ENCODE measurements at regions not wholly inside any gene's neighbourhood (a gene's known extent, or its start where the extent isn't known, plus 50 kb on each side); places are given as distances from the start of the nearest gene placed in this dataset.
"Not testable (repeated sequence)": the region's sequence is repeated elsewhere in the genome, so short reads cannot be mapped to it uniquely, and the experiment has no call there.

DNA sequence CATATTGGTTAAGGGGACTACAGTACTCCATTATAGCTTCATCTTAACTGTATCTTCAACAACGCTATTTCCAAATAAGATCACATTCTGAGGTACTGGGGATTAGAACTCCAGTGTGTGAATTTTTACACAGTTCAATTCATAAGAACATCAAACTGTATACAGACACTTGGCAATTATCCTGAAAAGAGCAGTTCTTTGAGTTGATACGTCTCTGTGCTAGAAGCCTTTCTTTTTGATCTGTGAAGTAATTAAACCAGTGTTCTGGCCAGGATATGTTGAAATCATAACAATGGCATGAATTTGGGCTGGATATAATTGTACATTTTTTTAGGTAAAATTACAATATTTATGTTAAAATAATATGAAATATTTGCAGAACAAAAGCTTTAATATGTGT, 93.5 kb upstream of the ITPRID2 start:
- Histone ChIP-seq H3K4me1 (ENCODE audit: insufficient read depth, low read length) (no peaks in the 10 kb centered on the region), H3K27me3 (ENCODE audit: control insufficient read depth in 1 of 2, insufficient read depth in 2 of 2, low read length in 2 of 2) (no peaks in the 10 kb centered on the region), H3K27ac (ENCODE audit: low read depth in 1 of 2, low read length in 2 of 2) (no peak overlapping the region), H3K9me3 (ENCODE audit: control insufficient read depth in 1 of 2, insufficient read depth in 1 of 2, low read length in 2 of 2) (no peaks in the 10 kb centered on the region), H3K36me3 (ENCODE audit: insufficient read depth, low read length) (no peaks in the 10 kb centered on the region), H3K4me3 (ENCODE audit: low read length) (no peak overlapping the region)
- H3K36me3 Mint-ChIP-seq (ENCODE audit: low read depth), result no peaks in the 10 kb centered on the region
- no peak for ATAC-seq (ENCODE audit: poor library complexity)
- no peak overlapping the region for H3K4me3 Mint-ChIP-seq
- ChIA-PET POLR2A (no interaction called here), CTCF (no interaction called here)
- H3K27me3 Mint-ChIP-seq, result no peaks in the 10 kb centered on the region
- intact Hi-C loops (cut with DNase I, micrococcal nuclease), result no loop called here
- no peak overlapping the region for H3K27ac Mint-ChIP-seq
- H3K9me3 Mint-ChIP-seq, result no peaks in the 10 kb centered on the region
- DNase-seq, result no peak
- TF ChIP-seq CTCF (IDR thresholded peaks at IDR 0.05), result no peak
- no peaks in the 10 kb centered on the region for H3K4me1 Mint-ChIP-seq (ENCODE audit: low read depth)

- POLR2A ChIA-PET; intact Hi-C loops (cut with DNase I, micrococcal nuclease); H3K4me1 ChIP-seq (ENCODE audit: insufficient read depth, low read length); H3K4me3 Mint-ChIP-seq; CTCF ChIA-PET; H3K4me1 Mint-ChIP-seq (ENCODE audit: low read depth); H3K36me3 ChIP-seq (ENCODE audit: insufficient read depth, low read length); H3K9me3 ChIP-seq (ENCODE audit: control insufficient read depth in 1 of 2, insufficient read depth in 1 of 2, low read length in 2 of 2); H3K27ac Mint-ChIP-seq; H3K36me3 Mint-ChIP-seq (ENCODE audit: low read depth); ATAC-seq (ENCODE audit: poor library complexity); H3K9me3 Mint-ChIP-seq; H3K4me3 ChIP-seq (ENCODE audit: low read length); H3K27me3 Mint-ChIP-seq; H3K27ac ChIP-seq (ENCODE audit: low read depth in 1 of 2, low read length in 2 of 2); H3K27me3 ChIP-seq (ENCODE audit: control insufficient read depth in 1 of 2, insufficient read depth in 2 of 2, low read length in 2 of 2); DNase-seq: not testable (repeated sequence)
Observed at GRCh38 chr2:181802300-181802699, 89.2 kb upstream of the ITPRID2 start.

- ATAC-seq (ENCODE audit: poor library complexity); H3K9me3 Mint-ChIP-seq; H3K4me1 Mint-ChIP-seq (ENCODE audit: low read depth); H3K4me3 ChIP-seq (ENCODE audit: low read length); H3K36me3 Mint-ChIP-seq (ENCODE audit: low read depth); H3K4me3 Mint-ChIP-seq; POLR2A ChIA-PET; H3K36me3 ChIP-seq (ENCODE audit: insufficient read depth, low read length); H3K27me3 Mint-ChIP-seq; intact Hi-C loops (cut with DNase I, micrococcal nuclease); H3K27me3 ChIP-seq (ENCODE audit: control insufficient read depth in 1 of 2, insufficient read depth in 2 of 2, low read length in 2 of 2); H3K27ac Mint-ChIP-seq; H3K4me1 ChIP-seq (ENCODE audit: insufficient read depth, low read length); H3K9me3 ChIP-seq (ENCODE audit: control insufficient read depth in 1 of 2, insufficient read depth in 1 of 2, low read length in 2 of 2); H3K27ac ChIP-seq (ENCODE audit: low read depth in 1 of 2, low read length in 2 of 2); CTCF ChIA-PET: not testable (repeated sequence)
- DNase-seq, result peak in 1 of 14 experiments; percentile 4
Observed at GRCh38 chr2:181803903-181804799, 87.4 kb upstream of the ITPRID2 start.

DNA sequence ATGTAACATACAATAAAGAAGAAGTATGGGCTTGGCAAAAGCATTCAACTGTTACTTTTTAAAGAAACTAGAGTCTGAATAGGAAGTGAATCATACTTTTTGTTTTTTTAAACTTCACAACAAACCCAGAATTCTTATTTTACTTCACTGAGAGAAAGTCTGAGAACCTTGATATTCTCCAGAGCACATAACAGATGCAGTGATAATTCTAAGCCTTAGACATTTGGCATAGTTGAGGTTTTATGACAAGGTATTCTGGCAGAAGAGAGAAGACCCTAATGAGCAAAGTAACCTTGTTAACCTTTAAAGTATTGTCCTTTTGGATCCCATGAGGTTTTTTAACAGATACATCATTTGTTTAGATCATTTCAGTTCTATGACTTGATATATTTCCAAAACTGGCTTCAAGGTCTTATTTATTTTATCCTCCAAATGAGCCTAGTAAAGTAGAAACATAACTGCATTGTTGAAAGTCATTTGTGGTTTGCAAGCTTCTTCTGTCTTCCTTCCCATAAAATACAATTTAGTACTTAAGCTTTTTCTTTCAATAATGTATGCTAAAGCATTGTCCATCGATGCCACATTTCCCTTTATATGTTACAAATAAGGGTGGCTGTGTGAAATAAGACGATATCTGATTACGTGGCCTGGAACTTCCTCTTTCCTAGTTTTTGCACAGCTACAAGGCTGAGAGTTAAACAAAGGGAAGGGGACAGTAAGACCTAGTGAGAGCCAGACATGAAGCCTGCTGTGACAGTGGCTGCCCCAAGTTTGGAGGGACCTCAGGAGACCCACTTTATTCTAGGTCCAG, 86.1 kb upstream of the ITPRID2 start:
- Histone ChIP-seq H3K4me3 (ENCODE audit: low read length) (no peak overlapping the region), H3K36me3 (ENCODE audit: insufficient read depth, low read length) (no peaks in the 10 kb centered on the region), H3K4me1 (ENCODE audit: insufficient read depth, low read length) (no peaks in the 10 kb centered on the region), H3K27ac (ENCODE audit: low read depth in 1 of 2, low read length in 2 of 2) (no peak overlapping the region), H3K27me3 (ENCODE audit: control insufficient read depth in 1 of 2, insufficient read depth in 2 of 2, low read length in 2 of 2) (peaks cover 0 to 7% of the 10 kb centered on the region in 2 experiments), H3K9me3 (ENCODE audit: control insufficient read depth in 1 of 2, insufficient read depth in 1 of 2, low read length in 2 of 2) (peaks cover 0 to 4% of the 10 kb centered on the region in 2 experiments)
- Mint-ChIP-seq H3K9me3 (no peaks in the 10 kb centered on the region), H3K27me3 (no peaks in the 10 kb centered on the region), H3K36me3 (ENCODE audit: low read depth) (no peaks in the 10 kb centered on the region), H3K27ac (no peak overlapping the region), H3K4me1 (ENCODE audit: low read depth) (no peaks in the 10 kb centered on the region), H3K4me3 (no peak overlapping the region)
- intact Hi-C loops (cut with DNase I, micrococcal nuclease), result no loop called here
- POLR2A ChIA-PET, result no interaction called here
- peak in 2 of 14 experiments; percentile 22 to 26 for DNase-seq
- CTCF ChIA-PET, result no interaction called here
- no peak for TF ChIP-seq CTCF (IDR thresholded peaks at IDR 0.05)
- no peak for ATAC-seq (ENCODE audit: poor library complexity)

All from CD4-positive, alpha-beta T cell (primary cell).